Smooth muscle cell (in vitro differentiated cells): ENCODE measurements at regions not wholly inside any gene's neighbourhood (a gene's known extent, or its start where the extent isn't known, plus 50 kb on each side); places are given as distances from the start of the nearest gene placed in this dataset.

ENCODE experiments used
- DNase-seq: peaks from one replicate; lab custom pipeline; 2025; ENCODE audit not compliant: unreplicated experiment; lab: John Stamatoyannopoulos, UW
- H2AFZ ChIP-seq: fragments of 200-600 bp; sonication (generic); 2 replicates; pipeline ENCODE4 v1.6.0; 2016; ENCODE audit warnings: antibody characterized with exemption, low read depth, mild to moderate bottlenecking
- H3F3A ChIP-seq: fragments of 200-600 bp; sonication (generic); 2 replicates; pipeline ENCODE4 v1.6.0; 2017; ENCODE audit warnings: antibody characterized with exemption, low read depth
- H3K27ac ChIP-seq: fragments of 200-600 bp; sonication (generic); 2 replicates; pipeline ENCODE4 v1.5.1; 2016; ENCODE audit warnings: low read depth, mild to moderate bottlenecking
- H3K27me3 ChIP-seq: fragments of 200-600 bp; sonication (generic); 2 replicates; pipeline ENCODE4 v1.6.1; 2016; ENCODE audit warnings: low read depth, mild to moderate bottlenecking
- H3K36me3 ChIP-seq: fragments of 200-600 bp; sonication (generic); 2 replicates; pipeline ENCODE4 v1.5.1; 2016; ENCODE audit warnings: low read depth
- H3K4me1 ChIP-seq: fragments of 200-600 bp; sonication (generic); 2 replicates; pipeline ENCODE4 v1.5.1; 2016; ENCODE audit warnings: low read depth
- H3K4me2 ChIP-seq: fragments of 200-600 bp; sonication (generic); 2 replicates; pipeline ENCODE4 v1.6.0; 2016; ENCODE audit warnings: mild to moderate bottlenecking
- H3K4me3 ChIP-seq: fragments of 200-600 bp; sonication (generic); 2 replicates; pipeline ENCODE4 v1.5.1; 2016; ENCODE audit warnings: mild to moderate bottlenecking
- H3K79me2 ChIP-seq: fragments of 200-600 bp; sonication (generic); 2 replicates; pipeline ENCODE4 v1.6.0; 2016; ENCODE audit warnings: low read depth, mild to moderate bottlenecking
- H3K9ac ChIP-seq: fragments of 200-600 bp; sonication (generic); 2 replicates; pipeline ENCODE4 v1.6.0; 2016; ENCODE audit warnings: low read depth
- H3K9me3 ChIP-seq: fragments of 200-600 bp; sonication (generic); replicated peaks from 2 replicates; pipeline ENCODE4 v1.5.1; 2016; ENCODE audit warnings: low read depth
- H4K20me1 ChIP-seq: fragments of 200-600 bp; sonication (generic); 2 replicates; pipeline ENCODE4 v1.6.0; 2016; ENCODE audit warnings: low read depth
- WGBS: methylation state at CpG from one replicate; pipeline ENCODE4 v1.1.7; 2016; ENCODE audit warnings: low lambda C conversion rate; 5-methylcytosine and 5-hydroxymethylcytosine counted together
- TF ChIP-seq, protein P1 (sequence below): fragments of 200-600 bp; sonication (generic); IDR thresholded peaks from 2 replicates; pipeline ENCODE4 v1.5.1; 2017; ENCODE audit warnings: borderline replicate concordance, mild to moderate bottlenecking, antibody characterized with exemption; ENCODE audit not compliant: insufficient read depth, poor library complexity, severe bottlenecking

- peak overlapping the region; percentile 87 for H3K4me2 ChIP-seq
- H3K4me3 ChIP-seq = no peak overlapping the region
- H3F3A ChIP-seq = peaks cover 6% of the 10 kb centered on the region
- no peak overlapping the region for H2AFZ ChIP-seq
- H3K4me1 ChIP-seq = peaks cover 14% of the 10 kb centered on the region
- H3K27me3 ChIP-seq = peaks cover 14% of the 10 kb centered on the region
- no peak for DNase-seq
- H3K27ac ChIP-seq = peak overlapping the region; percentile 33
- no peaks in the 10 kb centered on the region for H3K36me3 ChIP-seq
- TF ChIP-seq, protein P1, sequence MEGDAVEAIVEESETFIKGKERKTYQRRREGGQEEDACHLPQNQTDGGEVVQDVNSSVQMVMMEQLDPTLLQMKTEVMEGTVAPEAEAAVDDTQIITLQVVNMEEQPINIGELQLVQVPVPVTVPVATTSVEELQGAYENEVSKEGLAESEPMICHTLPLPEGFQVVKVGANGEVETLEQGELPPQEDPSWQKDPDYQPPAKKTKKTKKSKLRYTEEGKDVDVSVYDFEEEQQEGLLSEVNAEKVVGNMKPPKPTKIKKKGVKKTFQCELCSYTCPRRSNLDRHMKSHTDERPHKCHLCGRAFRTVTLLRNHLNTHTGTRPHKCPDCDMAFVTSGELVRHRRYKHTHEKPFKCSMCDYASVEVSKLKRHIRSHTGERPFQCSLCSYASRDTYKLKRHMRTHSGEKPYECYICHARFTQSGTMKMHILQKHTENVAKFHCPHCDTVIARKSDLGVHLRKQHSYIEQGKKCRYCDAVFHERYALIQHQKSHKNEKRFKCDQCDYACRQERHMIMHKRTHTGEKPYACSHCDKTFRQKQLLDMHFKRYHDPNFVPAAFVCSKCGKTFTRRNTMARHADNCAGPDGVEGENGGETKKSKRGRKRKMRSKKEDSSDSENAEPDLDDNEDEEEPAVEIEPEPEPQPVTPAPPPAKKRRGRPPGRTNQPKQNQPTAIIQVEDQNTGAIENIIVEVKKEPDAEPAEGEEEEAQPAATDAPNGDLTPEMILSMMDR = no peak
- no peaks in the 10 kb centered on the region for H4K20me1 ChIP-seq
- no peaks in the 10 kb centered on the region for H3K79me2 ChIP-seq
- H3K9ac ChIP-seq = no peak overlapping the region
- 79% methylated on average over 16 of the region's 16 CpGs for WGBS
- H3K9me3 ChIP-seq = no peaks in the 10 kb centered on the region
Observed at GRCh38 chr3:127136024-127136600, 56.8 kb upstream of the PRR23E start.

DNA sequence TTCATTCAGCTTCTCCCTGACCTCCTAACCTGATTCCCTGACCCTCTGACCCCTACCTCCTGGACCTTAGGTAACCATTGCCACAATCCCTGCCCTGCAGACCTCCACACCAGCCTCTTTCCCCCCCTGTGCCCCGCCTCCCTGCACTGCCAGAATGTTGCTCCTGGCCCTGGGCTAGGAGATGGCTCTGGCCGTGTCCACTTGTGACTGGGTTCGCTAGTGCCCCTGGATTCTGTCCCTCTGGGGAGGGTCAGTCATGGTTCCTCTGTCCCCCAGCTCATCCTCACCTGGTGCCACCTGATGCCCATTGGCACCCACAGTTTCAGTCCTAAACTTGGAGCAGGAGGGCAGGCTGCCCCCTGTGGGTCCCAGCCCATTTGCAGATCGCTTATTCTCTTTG lies 56.2 kb upstream of the PRR23E start:
- no peak overlapping the region for H2AFZ ChIP-seq
- H3K79me2 ChIP-seq = no peaks in the 10 kb centered on the region
- H3K4me1 ChIP-seq = peaks cover 14% of the 10 kb centered on the region
- peaks cover 6% of the 10 kb centered on the region for H3F3A ChIP-seq
- no peak overlapping the region for H3K4me3 ChIP-seq
- H3K9me3 ChIP-seq = no peaks in the 10 kb centered on the region
- no peak for DNase-seq
- peaks cover 14% of the 10 kb centered on the region for H3K27me3 ChIP-seq
- H3K27ac ChIP-seq = no peak overlapping the region
- H4K20me1 ChIP-seq = no peaks in the 10 kb centered on the region
- no peak overlapping the region for H3K9ac ChIP-seq
- TF ChIP-seq, protein P1 = no peak
- H3K36me3 ChIP-seq = no peaks in the 10 kb centered on the region
- H3K4me2 ChIP-seq = no peak overlapping the region
- WGBS = 98% methylated on average over 4 of the region's 4 CpGs

DNA sequence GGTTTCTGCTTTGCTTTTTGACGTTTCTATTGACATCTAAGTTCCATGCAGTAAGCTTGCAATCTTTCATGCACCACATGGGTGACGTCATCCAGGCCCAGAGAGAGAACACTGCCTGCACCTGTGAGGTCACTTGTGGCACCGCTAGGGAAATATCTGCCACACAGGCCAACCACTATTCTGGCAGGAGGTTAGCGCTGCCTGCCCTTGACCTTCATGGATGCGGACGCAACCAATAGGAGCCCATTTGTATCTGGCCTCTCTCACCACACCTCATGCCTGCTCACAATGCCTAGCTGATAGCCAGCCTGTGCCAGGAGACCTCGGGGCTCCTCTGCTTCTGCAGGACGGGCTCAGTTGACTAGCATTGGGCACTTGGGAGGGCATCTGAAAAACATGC lies 55.8 kb upstream of the PRR23E start:
- Histone ChIP-seq H3K79me2 (no peaks in the 10 kb centered on the region), H3K4me1 (peaks cover 14% of the 10 kb centered on the region), H3K4me3 (no peak overlapping the region), H3K27me3 (peaks cover 14% of the 10 kb centered on the region), H3K9me3 (no peaks in the 10 kb centered on the region), H3K9ac (no peak overlapping the region), H4K20me1 (no peaks in the 10 kb centered on the region), H3K4me2 (no peak overlapping the region), H3K36me3 (no peaks in the 10 kb centered on the region), H3K27ac (no peak overlapping the region), H3F3A (peaks cover 6% of the 10 kb centered on the region), H2AFZ (no peak overlapping the region)
- DNase-seq = no peak
- TF ChIP-seq, protein P1 = no peak
- WGBS = 90% methylated on average over 8 of the region's 8 CpGs

- TF ChIP-seq, protein P1 = no peak
- H3K79me2 ChIP-seq = no peaks in the 10 kb centered on the region
- WGBS = 89% methylated on average over 11 of the region's 11 CpGs
- no peak overlapping the region for H3K27ac ChIP-seq
- H3K27me3 ChIP-seq = peaks cover 9% of the 10 kb centered on the region
- H3F3A ChIP-seq = peaks cover 6% of the 10 kb centered on the region
- no peaks in the 10 kb centered on the region for H4K20me1 ChIP-seq
- H3K9ac ChIP-seq = no peak overlapping the region
- H3K4me3 ChIP-seq = no peak overlapping the region
- no peaks in the 10 kb centered on the region for H3K9me3 ChIP-seq
- DNase-seq = no peak
- H3K4me2 ChIP-seq = no peak overlapping the region
- H3K36me3 ChIP-seq = no peaks in the 10 kb centered on the region
- no peak overlapping the region for H2AFZ ChIP-seq
- peaks cover 14% of the 10 kb centered on the region for H3K4me1 ChIP-seq
Observed at GRCh38 chr3:127137757-127138536, 55.0 kb upstream of the PRR23E start.
